IPS-20b (cell line): ENCODE measurements at regions not wholly inside any gene's neighbourhood (a gene's known extent, or its start where the extent isn't known, plus 50 kb on each side); places are given as distances from the start of the nearest gene placed in this dataset.

Experiments
- H3K27ac ChIP-seq: one replicate; pipeline ENCODE4 v1.5.1; 2013; ENCODE audit warnings: low read length
- H3K27me3 ChIP-seq: 2 replicates; pipeline ENCODE4 v1.6.1; 2013; ENCODE audit warnings: mild to moderate bottlenecking, low read length, inconsistent platforms; ENCODE audit not compliant: insufficient read depth
- H3K36me3 ChIP-seq: 2 replicates; pipeline ENCODE4 v1.6.1; 2013; ENCODE audit warnings: low read depth, mild to moderate bottlenecking, inconsistent platforms, low read length, moderate library complexity; ENCODE audit not compliant: insufficient read depth
- H3K4me1 ChIP-seq: 2 replicates; pipeline ENCODE4 v1.6.1; 2013; ENCODE audit warnings: mild to moderate bottlenecking, control low read depth, inconsistent platforms, low read length, moderate library complexity; ENCODE audit not compliant: insufficient read depth
- H3K4me3 ChIP-seq: 2 replicates; pipeline ENCODE4 v1.5.1; 2013; ENCODE audit warnings: mild to moderate bottlenecking, low read length, inconsistent platforms
- H3K9ac ChIP-seq: 2 replicates; pipeline ENCODE4 v1.6.1; 2013; ENCODE audit warnings: low read depth, mild to moderate bottlenecking, inconsistent platforms, low read length, moderate library complexity
- H3K9me3 ChIP-seq: 2 replicates; pipeline ENCODE4 v1.6.1; 2013; ENCODE audit warnings: mild to moderate bottlenecking, low read depth, low read length, inconsistent platforms; ENCODE audit not compliant: insufficient read depth

DNA sequence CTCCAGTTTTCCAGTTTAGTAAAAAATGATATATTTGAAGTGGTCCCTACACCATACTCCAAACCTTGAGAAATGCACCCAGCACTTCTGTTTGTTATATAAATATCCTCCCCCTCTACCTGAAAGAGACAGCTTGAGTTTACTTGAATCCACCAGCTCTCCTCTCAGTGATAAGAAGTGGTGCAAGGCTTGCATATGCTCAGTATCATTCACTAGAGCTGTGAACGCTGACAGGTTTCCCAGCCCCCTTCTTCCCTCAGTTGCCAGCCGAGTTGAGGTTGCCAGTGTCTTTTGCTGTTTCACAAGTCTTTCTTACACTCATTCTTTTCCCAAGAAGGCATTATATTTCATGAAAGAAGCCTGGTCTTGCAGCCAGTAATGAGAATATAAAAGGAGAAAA, 880.0 kb downstream of the LRRTM4 start:
- no peaks in the 10 kb centered on the region for H3K27me3 ChIP-seq
- H3K4me3 ChIP-seq = no peak overlapping the region
- H3K27ac ChIP-seq = no peak overlapping the region
- H3K9ac ChIP-seq = no peak overlapping the region
- H3K9me3 ChIP-seq = no peaks in the 10 kb centered on the region
- no peaks in the 10 kb centered on the region for H3K36me3 ChIP-seq
- peaks cover 5% of the 10 kb centered on the region; the same call in 1 of the 2 replicates for H3K4me1 ChIP-seq

DNA sequence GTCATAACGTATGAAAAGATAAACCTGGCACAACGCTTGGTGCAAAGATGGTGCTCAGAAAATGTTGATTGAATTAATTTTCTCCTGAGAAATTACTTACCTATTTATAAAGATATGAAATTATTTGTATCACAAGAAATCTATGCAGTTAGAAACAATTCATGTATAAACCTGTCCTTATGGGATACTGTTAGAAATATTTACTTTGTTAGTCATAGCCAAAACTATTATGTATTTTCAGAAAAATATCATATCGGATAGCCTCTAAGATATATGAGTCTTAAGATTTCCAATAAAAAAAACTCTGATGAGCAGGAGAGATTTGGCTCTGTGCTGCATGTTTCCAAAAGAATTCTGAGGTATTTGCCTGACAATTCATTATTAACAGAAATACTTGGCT, 880.7 kb downstream of the LRRTM4 start:
- H3K27ac ChIP-seq = no peak overlapping the region
- peaks cover 5% of the 10 kb centered on the region; the same call in 1 of the 2 replicates for H3K4me1 ChIP-seq
- H3K36me3 ChIP-seq = no peaks in the 10 kb centered on the region
- no peaks in the 10 kb centered on the region for H3K9me3 ChIP-seq
- no peak overlapping the region for H3K9ac ChIP-seq
- H3K4me3 ChIP-seq = no peak overlapping the region
- H3K27me3 ChIP-seq = no peaks in the 10 kb centered on the region

DNA sequence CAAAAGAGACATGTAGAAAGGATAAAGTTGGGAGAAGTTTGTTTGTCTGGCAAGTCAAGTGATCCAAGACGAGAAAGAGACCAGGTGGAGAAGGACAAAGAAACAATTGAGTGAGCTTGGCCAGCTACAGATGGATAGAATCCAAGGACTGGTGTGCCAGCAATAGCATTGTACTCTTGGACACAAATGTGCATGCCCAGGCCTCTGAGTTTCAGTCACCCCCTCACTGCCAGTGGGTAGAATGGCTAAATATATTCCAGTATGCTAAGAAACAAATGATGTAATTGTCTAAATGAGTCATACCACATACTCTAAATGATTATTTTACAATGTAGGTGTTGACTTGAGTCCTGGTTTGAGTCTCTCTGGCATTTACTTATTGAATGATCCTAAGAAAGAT, 881.3 kb downstream of the LRRTM4 start:
- H3K9me3 ChIP-seq = no peaks in the 10 kb centered on the region
- no peak overlapping the region for H3K4me3 ChIP-seq
- H3K36me3 ChIP-seq = no peaks in the 10 kb centered on the region
- H3K4me1 ChIP-seq = peaks cover 5% of the 10 kb centered on the region; the same call in 1 of the 2 replicates
- no peak overlapping the region for H3K27ac ChIP-seq
- H3K9ac ChIP-seq = no peak overlapping the region
- no peaks in the 10 kb centered on the region for H3K27me3 ChIP-seq

DNA sequence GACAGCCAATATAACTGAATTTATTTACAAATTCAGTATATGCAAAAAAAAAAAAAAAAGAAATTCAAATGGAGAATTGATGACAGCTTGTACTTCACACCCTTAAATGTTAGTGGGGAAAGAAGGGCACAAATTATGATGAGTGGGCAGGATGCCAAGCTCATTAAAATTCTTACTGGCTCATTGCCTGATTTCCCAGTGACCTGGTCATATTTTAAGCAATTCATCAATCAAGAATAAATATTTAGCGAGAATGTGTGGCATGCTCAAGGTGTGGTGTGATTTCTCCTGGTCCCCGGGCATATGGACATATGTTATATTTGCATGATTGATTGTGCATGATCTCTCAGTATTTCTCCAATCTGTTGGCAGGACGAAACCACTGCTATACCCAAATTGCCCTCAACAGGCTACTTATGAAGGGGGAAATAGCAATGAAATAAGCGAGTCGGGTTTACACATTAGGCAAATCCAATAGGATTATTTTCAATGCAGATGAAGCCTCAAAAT, 883.0 kb downstream of the LRRTM4 start:
- peaks cover 5% of the 10 kb centered on the region; the same call in 1 of the 2 replicates for H3K4me1 ChIP-seq
- H3K4me3 ChIP-seq = no peak overlapping the region
- no peak overlapping the region for H3K9ac ChIP-seq

DNA sequence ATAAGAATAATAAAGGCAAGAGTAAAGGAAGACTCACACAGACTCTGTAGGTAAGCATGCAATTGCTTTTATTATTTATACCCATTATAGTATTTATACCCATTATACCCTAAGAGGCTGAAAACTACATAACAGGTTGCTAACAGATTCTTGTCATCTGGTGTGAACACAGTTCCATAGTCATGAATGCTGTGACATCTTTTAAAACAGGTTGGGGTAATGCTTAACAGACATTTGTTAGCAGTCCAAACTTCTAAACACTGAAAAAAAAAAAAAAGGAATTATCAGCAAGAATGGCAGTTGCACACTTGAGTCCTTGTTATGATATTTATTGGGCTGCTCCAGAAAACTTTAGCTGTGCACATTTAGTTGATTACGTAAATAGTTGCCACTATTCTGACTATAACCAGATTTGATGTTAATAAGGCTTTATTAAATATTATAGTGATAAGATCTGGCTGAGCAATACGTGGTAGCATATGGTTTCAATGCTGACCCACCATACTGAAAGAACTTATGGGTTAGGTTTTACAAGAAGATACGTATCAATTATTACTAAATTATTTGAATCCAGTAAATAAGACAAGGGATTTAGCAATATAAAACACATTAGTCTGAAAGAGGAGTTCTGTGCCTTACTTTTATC, 888.8 kb downstream of the LRRTM4 start:
- H3K9ac ChIP-seq = no peak overlapping the region
- no peaks in the 10 kb centered on the region for H3K27me3 ChIP-seq
- H3K36me3 ChIP-seq = no peaks in the 10 kb centered on the region
- H3K4me1 ChIP-seq = peaks cover 18% of the 10 kb centered on the region; the same call in 1 of the 2 replicates
- H3K9me3 ChIP-seq = no peaks in the 10 kb centered on the region
- H3K4me3 ChIP-seq = no peak overlapping the region
- H3K27ac ChIP-seq = no peak overlapping the region

More for the DNA sequence above, 883.0 kb downstream of the LRRTM4 start:
- no peaks in the 10 kb centered on the region for H3K36me3 ChIP-seq
- no peaks in the 10 kb centered on the region for H3K27me3 ChIP-seq
- H3K27ac ChIP-seq = no peak overlapping the region
- H3K9me3 ChIP-seq = no peaks in the 10 kb centered on the region

DNA sequence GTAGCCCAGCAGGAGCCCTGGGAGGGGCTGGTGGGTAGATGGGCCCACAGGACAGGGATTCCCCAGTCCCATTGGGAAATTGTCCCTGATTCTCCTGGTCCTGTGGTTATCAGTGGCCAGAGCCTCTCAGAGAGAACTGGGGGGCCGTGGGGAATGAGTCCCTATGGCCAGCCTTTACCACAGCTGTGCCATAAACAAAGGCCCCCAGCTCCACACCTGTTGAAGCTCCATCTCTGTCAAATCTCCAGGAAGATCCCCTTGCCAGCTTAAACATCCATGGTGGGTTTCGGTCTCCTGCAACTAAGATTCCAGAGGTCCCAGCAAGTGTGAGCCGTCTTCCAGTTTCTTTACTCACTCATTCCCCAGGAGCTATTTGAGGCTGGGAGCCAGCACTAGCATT, 897.1 kb downstream of the LRRTM4 start:
- H3K9ac ChIP-seq = no peak overlapping the region
- H3K27me3 ChIP-seq = no peaks in the 10 kb centered on the region
- no peak overlapping the region for H3K4me3 ChIP-seq
- no peaks in the 10 kb centered on the region for H3K9me3 ChIP-seq
- H3K36me3 ChIP-seq = no peaks in the 10 kb centered on the region
- H3K27ac ChIP-seq = no peak overlapping the region
- no peaks in the 10 kb centered on the region for H3K4me1 ChIP-seq

DNA sequence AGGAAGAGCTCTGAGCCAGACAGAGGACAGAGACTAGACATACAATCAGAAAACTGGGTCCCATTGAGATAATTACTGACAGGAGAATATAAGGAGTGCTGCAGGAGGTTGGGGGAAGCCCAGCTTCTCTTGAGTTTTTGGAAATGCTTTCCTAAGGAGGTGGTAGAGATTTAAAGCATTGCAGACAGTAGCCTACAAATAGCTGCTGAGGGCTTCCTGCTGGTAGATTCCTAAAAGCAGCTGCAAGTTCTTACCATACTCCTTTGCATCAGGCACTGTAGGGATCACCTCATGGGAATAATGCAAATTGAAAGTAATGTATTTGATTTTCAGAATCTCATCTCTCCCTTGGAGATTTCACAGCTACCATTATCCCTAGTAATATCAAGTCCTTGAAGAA, 902.6 kb upstream of the GCFC2 start:
- Histone ChIP-seq H3K9me3 (no peaks in the 10 kb centered on the region), H3K4me3 (peak overlapping the region; percentile 18; the same call in 1 of the 2 replicates), H3K36me3 (no peaks in the 10 kb centered on the region), H3K4me1 (peaks cover 32% of the 10 kb centered on the region), H3K9ac (peak overlapping the region; percentile 49; the same call in 1 of the 2 replicates), H3K27ac (peak overlapping the region; percentile 10), H3K27me3 (no peaks in the 10 kb centered on the region)

DNA sequence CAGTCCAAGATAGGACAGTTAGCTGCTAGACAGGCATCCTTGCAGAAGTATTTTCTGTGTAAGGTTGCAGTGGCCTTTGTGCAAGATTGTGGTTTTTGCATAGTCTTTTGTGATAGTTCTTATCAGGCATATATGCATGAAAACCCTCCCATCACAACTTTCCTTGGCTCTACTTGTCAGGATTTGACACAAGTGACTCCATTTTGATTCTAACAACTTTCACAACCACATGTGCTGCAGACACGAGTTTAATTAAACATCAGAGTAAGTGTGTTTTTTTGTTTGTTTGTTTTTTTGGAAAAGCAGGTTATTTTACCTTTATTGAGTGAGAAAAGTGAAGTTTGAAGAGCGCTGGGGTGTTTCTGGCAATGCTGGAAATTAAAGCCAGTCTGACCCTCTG, 902.0 kb upstream of the GCFC2 start:
- Histone ChIP-seq H3K36me3 (no peaks in the 10 kb centered on the region), H3K27ac (peak overlapping the region; percentile 10), H3K4me3 (0 out of 2 replicates have a peak overlapping the region, but pooled peaks have one; percentile 18), H3K27me3 (no peaks in the 10 kb centered on the region), H3K9ac (peak overlapping the region; percentile 49; the same call in 1 of the 2 replicates), H3K4me1 (peaks cover 32% of the 10 kb centered on the region), H3K9me3 (no peaks in the 10 kb centered on the region)

DNA sequence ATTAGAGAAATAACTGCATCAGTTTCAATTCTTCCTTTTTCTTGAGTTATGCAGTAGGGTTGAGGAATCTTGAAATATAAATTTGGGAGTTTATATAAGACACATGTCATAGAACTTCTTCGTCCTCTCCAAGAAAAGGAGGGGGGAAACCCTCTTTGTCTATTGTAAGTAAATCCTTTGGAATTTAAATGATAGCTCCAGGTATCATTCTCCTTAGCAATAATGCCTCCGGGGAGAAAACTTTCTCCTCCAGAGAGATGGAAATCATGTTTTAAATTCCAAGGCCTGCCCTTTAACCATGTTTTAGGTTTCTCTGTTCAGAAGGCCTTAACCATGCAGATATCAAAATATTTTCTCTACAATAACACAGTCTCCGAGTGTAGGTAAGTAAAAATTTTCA, 899.7 kb upstream of the GCFC2 start:
- peak overlapping the region; percentile 44; the same call in 1 of the 2 replicates for H3K4me3 ChIP-seq
- no peak overlapping the region for H3K27ac ChIP-seq
- no peaks in the 10 kb centered on the region for H3K36me3 ChIP-seq

DNA sequence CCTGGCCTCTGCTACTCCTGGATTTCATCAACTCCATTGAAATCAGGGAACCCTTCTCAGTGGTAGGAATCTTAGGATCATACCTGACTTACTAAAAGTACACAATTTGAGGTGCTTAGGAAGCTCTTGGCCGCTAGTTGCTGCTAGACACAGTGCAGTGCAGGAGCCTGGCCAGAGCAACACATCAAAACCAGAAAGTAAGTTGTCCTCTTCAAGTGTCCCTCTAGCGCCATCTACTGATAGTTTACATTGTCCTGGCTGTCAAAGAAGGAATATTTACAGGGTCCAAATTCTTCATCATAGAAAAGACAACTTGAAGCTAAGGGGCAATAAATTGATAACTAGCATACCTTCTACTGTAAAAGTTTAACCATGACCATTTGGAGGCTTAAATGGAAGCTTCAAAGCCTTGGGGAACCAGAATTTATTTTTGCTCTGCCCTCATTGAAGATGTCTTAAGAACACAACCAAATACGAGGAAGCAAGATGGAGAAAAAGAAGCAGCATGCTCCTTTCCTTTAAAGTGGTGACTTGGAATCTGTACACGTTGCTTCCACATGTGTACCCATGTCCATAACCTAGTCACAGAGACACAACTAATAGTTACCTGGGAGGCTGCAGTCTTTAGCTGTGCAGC, 889.1 kb upstream of the GCFC2 start:
- no peak overlapping the region for H3K27ac ChIP-seq
- no peak overlapping the region for H3K9ac ChIP-seq
- no peaks in the 10 kb centered on the region; the same call in 1 of the 2 replicates for H3K36me3 ChIP-seq
- no peaks in the 10 kb centered on the region for H3K9me3 ChIP-seq
- H3K4me1 ChIP-seq = peaks cover 3% of the 10 kb centered on the region; the same call in 1 of the 2 replicates
- H3K27me3 ChIP-seq = no peaks in the 10 kb centered on the region
- no peak overlapping the region for H3K4me3 ChIP-seq

More for the DNA sequence above, 899.7 kb upstream of the GCFC2 start:
- Histone ChIP-seq H3K9me3 (no peaks in the 10 kb centered on the region), H3K4me1 (peaks cover 32% of the 10 kb centered on the region), H3K27me3 (no peaks in the 10 kb centered on the region), H3K9ac (no peak overlapping the region; the same call in 1 of the 2 replicates)

DNA sequence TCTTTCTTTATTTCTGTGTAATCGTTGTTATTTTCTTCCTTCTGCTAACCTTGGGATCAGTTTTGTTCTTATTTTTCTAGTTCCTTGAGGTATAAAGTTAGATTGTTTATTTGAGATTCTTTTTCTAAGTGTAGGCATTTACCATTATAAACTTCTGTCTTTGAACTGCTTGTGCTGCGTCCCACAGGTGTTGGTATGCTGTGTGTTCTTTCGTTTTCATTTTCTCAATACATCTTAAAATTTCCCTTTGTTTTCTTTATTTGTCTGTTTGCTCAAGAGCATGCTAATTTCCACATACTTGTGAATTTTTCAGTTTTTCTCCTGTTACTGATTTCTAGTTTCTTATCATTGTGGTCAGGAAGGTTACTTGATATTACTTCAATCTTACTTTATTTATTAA, 873.8 kb upstream of the GCFC2 start:
- H3K27ac ChIP-seq = no peak overlapping the region
- H3K9ac ChIP-seq = no peak overlapping the region
- no peaks in the 10 kb centered on the region for H3K27me3 ChIP-seq
- no peaks in the 10 kb centered on the region; the same call in 1 of the 2 replicates for H3K36me3 ChIP-seq
- peaks cover 10% of the 10 kb centered on the region; the same call in 1 of the 2 replicates for H3K4me1 ChIP-seq
- peaks cover 4% of the 10 kb centered on the region; the same call in 1 of the 2 replicates for H3K9me3 ChIP-seq
- H3K4me3 ChIP-seq = no peak overlapping the region
